ENCODE measurements at regions not wholly inside any gene's neighbourhood (a gene's known extent, or its start where the extent isn't known, plus 50 kb on each side); places are given as distances from the start of the nearest gene placed in this dataset.

DNA sequence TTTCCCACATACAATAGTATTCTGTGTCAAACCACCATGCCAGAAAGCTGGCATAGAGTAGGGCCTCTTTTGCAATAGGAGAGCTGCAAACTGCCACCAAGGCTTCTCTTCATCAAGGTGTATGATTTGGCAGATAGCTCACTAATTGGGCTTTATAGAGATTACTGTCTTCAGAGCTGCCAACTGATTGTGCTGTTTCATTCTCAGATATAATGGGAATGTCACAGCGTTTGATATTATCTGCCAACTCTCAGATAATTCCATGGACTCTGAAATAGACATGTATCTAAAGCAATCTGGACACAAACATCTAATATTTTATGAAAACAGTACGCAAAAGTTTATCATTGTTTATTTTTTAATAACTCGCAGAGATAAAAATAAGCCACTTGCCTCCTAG lies 1289.1 kb downstream of the STIM2 start:
- Histone ChIP-seq H4K20me1 (ENCODE audit: control insufficient read depth, extremely low read depth, insufficient read depth, low read length) (no peaks in the 10 kb centered on the region), H3K27me3 (ENCODE audit: control insufficient read depth, insufficient read depth, low read length) (no peaks in the 10 kb centered on the region), H3K36me3 (ENCODE audit: control insufficient read depth, insufficient read depth, low read length) (no peaks in the 10 kb centered on the region), H2AFZ (ENCODE audit: low read length) (no peak overlapping the region), H3K27ac (ENCODE audit: insufficient read depth, low read length) (no peak overlapping the region), H3K4me1 (ENCODE audit: control insufficient read depth, extremely low read depth, insufficient read depth, low read length) (no peaks in the 10 kb centered on the region), H3K4me2 (ENCODE audit: extremely low read depth, insufficient read depth, low read length) (no peak overlapping the region), H3K9me3 (ENCODE audit: control insufficient read depth, insufficient read depth, low read depth, low read length) (no peaks in the 10 kb centered on the region), H3K9ac (ENCODE audit: insufficient read depth, low read length) (no peak overlapping the region), H3K4me3 (replicated peaks in 1 of 4; ENCODE audit: control extremely low read depth in 1 of 4, insufficient read depth in 1 of 4, low read depth in 3 of 4, low read length in 4 of 4) (no peak overlapping the region), H3K79me2 (ENCODE audit: control insufficient read depth, insufficient read depth, low read length) (no peaks in the 10 kb centered on the region)
- DNase-seq (ENCODE audit: low read depth in 2 of 2), result no peak
- TF ChIP-seq EZH2 (IDR thresholded peaks at IDR 0.05; ENCODE audit: low read length, missing control alignments), result no peak
- TF ChIP-seq, protein P1, sequence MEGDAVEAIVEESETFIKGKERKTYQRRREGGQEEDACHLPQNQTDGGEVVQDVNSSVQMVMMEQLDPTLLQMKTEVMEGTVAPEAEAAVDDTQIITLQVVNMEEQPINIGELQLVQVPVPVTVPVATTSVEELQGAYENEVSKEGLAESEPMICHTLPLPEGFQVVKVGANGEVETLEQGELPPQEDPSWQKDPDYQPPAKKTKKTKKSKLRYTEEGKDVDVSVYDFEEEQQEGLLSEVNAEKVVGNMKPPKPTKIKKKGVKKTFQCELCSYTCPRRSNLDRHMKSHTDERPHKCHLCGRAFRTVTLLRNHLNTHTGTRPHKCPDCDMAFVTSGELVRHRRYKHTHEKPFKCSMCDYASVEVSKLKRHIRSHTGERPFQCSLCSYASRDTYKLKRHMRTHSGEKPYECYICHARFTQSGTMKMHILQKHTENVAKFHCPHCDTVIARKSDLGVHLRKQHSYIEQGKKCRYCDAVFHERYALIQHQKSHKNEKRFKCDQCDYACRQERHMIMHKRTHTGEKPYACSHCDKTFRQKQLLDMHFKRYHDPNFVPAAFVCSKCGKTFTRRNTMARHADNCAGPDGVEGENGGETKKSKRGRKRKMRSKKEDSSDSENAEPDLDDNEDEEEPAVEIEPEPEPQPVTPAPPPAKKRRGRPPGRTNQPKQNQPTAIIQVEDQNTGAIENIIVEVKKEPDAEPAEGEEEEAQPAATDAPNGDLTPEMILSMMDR (conservative IDR thresholded peaks at IDR 0.05 in 1 of 2, IDR thresholded peaks at IDR 0.05 in 1 of 2; ENCODE audit: low read depth in 1 of 2, low read length in 2 of 2), result no peak

- Histone ChIP-seq H4K20me1 (ENCODE audit: control insufficient read depth, extremely low read depth, insufficient read depth, low read length) (no peaks in the 10 kb centered on the region), H3K27ac (ENCODE audit: insufficient read depth, low read length) (no peak overlapping the region), H3K79me2 (ENCODE audit: control insufficient read depth, insufficient read depth, low read length) (no peaks in the 10 kb centered on the region), H3K36me3 (ENCODE audit: control insufficient read depth, insufficient read depth, low read length) (no peaks in the 10 kb centered on the region), H3K4me3 (replicated peaks in 1 of 4; ENCODE audit: control extremely low read depth in 1 of 4, insufficient read depth in 1 of 4, low read depth in 3 of 4, low read length in 4 of 4) (no peak overlapping the region), H3K27me3 (ENCODE audit: control insufficient read depth, insufficient read depth, low read length) (no peaks in the 10 kb centered on the region), H2AFZ (ENCODE audit: low read length) (no peak overlapping the region), H3K9ac (ENCODE audit: insufficient read depth, low read length) (no peak overlapping the region), H3K9me3 (ENCODE audit: control insufficient read depth, insufficient read depth, low read depth, low read length) (no peaks in the 10 kb centered on the region), H3K4me1 (ENCODE audit: control insufficient read depth, extremely low read depth, insufficient read depth, low read length) (no peaks in the 10 kb centered on the region), H3K4me2 (ENCODE audit: extremely low read depth, insufficient read depth, low read length) (no peak overlapping the region)
- DNase-seq (ENCODE audit: low read depth in 2 of 2), result no peak
- TF ChIP-seq, protein P1 (conservative IDR thresholded peaks at IDR 0.05 in 1 of 2, IDR thresholded peaks at IDR 0.05 in 1 of 2; ENCODE audit: low read depth in 1 of 2, low read length in 2 of 2), result no peak
- no peak for TF ChIP-seq EZH2 (IDR thresholded peaks at IDR 0.05; ENCODE audit: low read length, missing control alignments)
These were observed 1290.7 kb downstream of the STIM2 start for GRCh38 chr4:28151314-28151713.

DNA sequence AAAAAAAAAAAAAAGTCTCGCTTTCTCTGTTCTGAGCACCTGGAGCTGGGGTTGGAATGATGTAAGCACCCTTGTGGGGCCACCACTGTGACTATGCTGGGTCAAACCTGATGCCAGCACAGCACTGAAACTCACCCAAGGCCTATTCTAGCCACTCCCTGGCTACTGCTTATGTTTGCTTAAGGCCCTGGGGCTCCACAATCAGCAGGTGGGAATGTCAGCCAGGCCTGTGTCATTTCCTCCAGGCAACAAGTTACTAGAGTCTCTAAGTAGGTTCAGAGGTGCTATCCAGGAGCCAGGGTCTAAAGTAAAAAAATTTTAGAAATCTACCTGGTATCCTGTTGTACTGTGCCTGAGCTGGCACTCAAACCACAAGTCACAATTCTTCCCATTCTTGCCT lies 1306.8 kb downstream of the STIM2 start:
- no peak overlapping the region for H3K27ac ChIP-seq (ENCODE audit: insufficient read depth, low read length)
- no peaks in the 10 kb centered on the region for H3K79me2 ChIP-seq (ENCODE audit: control insufficient read depth, insufficient read depth, low read length)
- DNase-seq (ENCODE audit: low read depth in 2 of 2), result no peak
- no peaks in the 10 kb centered on the region for H3K36me3 ChIP-seq (ENCODE audit: control insufficient read depth, insufficient read depth, low read length)
- H3K4me3 ChIP-seq (replicated peaks in 1 of 4; ENCODE audit: control extremely low read depth in 1 of 4, insufficient read depth in 1 of 4, low read depth in 3 of 4, low read length in 4 of 4), result no peak overlapping the region
- H4K20me1 ChIP-seq (ENCODE audit: control insufficient read depth, extremely low read depth, insufficient read depth, low read length), result no peaks in the 10 kb centered on the region
- TF ChIP-seq, protein P1 (conservative IDR thresholded peaks at IDR 0.05 in 1 of 2, IDR thresholded peaks at IDR 0.05 in 1 of 2; ENCODE audit: low read depth in 1 of 2, low read length in 2 of 2), result no peak
- TF ChIP-seq EZH2 (IDR thresholded peaks at IDR 0.05; ENCODE audit: low read length, missing control alignments), result no peak
- no peaks in the 10 kb centered on the region for H3K4me1 ChIP-seq (ENCODE audit: control insufficient read depth, extremely low read depth, insufficient read depth, low read length)
- no peak overlapping the region for H2AFZ ChIP-seq (ENCODE audit: low read length)
- H3K9me3 ChIP-seq (ENCODE audit: control insufficient read depth, insufficient read depth, low read depth, low read length), result no peaks in the 10 kb centered on the region
- no peak overlapping the region for H3K9ac ChIP-seq (ENCODE audit: insufficient read depth, low read length)
- no peak overlapping the region for H3K4me2 ChIP-seq (ENCODE audit: extremely low read depth, insufficient read depth, low read length)
- H3K27me3 ChIP-seq (ENCODE audit: control insufficient read depth, insufficient read depth, low read length), result no peaks in the 10 kb centered on the region

Data from fibroblast of lung (primary cell).